ENCODE measurements at regions not wholly inside any gene's neighbourhood (a gene's known extent, or its start where the extent isn't known, plus 50 kb on each side); places are given as distances from the start of the nearest gene placed in this dataset.
"Not testable (repeated sequence)": the region's sequence is repeated elsewhere in the genome, so short reads cannot be mapped to it uniquely, and the experiment has no call there.

GRCh38 chr12:74039138-74039537, 498.5 kb upstream of the ATXN7L3B start:
- not testable (repeated sequence) for TF ChIP-seq CTCF, POLR2A (IDR thresholded peaks at IDR 0.05)
